GM12865 (cell line): ENCODE measurements at regions not wholly inside any gene's neighbourhood (a gene's known extent, or its start where the extent isn't known, plus 50 kb on each side); places are given as distances from the start of the nearest gene placed in this dataset.

Experiments used
- DNase-seq: peaks from one replicate; pipeline ENCODE4 v3.0.0; 2010; ENCODE audit warnings: low read depth
- H3K4me3 ChIP-seq: 2 replicates; pipeline ENCODE4 v1.5.1; 2011; ENCODE audit warnings: mild to moderate bottlenecking, low read depth, low read length, control low read depth
- TF ChIP-seq, protein P1 (sequence below): IDR thresholded peaks from 2 replicates; pipeline ENCODE4 v1.5.1; 2011; ENCODE audit warnings: low read length, control low read depth, low read depth, inconsistent platforms; ENCODE audit not compliant: insufficient read depth; ENCODE audit errors: missing control alignments

DNA sequence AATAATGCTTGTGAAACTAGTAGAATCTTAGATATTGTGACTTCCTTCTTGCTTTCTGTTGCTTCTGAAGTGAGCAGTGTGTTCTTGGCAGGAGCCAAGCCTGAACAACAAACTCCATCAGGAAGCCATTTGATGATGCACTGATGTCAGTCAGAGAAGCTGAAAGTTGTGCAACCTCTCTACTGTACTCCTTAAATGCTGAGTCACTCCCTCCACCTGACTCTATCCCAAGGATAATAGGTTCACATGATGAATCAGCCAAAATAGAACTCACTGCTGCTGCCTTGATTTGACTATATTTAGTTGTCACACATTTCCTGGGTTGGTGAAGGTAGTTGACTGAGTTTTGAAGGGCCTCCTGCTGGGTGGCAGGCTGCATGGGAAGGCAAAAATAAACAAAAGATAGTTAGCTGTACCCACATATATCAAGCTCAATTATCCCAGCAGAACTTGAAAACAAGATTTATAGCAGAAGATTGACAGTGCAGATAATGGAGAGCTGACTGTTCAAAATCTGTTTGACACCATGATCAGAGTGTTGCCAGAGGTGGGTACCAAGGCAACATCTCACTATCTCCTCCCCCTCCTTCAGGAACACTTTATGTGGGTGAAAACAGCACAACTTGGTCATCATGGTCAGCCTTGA is 328.4 kb upstream of the DPH6 start:
- no peak overlapping the region for H3K4me3 ChIP-seq
- DNase-seq, result no peak
- TF ChIP-seq, protein P1, sequence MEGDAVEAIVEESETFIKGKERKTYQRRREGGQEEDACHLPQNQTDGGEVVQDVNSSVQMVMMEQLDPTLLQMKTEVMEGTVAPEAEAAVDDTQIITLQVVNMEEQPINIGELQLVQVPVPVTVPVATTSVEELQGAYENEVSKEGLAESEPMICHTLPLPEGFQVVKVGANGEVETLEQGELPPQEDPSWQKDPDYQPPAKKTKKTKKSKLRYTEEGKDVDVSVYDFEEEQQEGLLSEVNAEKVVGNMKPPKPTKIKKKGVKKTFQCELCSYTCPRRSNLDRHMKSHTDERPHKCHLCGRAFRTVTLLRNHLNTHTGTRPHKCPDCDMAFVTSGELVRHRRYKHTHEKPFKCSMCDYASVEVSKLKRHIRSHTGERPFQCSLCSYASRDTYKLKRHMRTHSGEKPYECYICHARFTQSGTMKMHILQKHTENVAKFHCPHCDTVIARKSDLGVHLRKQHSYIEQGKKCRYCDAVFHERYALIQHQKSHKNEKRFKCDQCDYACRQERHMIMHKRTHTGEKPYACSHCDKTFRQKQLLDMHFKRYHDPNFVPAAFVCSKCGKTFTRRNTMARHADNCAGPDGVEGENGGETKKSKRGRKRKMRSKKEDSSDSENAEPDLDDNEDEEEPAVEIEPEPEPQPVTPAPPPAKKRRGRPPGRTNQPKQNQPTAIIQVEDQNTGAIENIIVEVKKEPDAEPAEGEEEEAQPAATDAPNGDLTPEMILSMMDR, result no peak

DNA sequence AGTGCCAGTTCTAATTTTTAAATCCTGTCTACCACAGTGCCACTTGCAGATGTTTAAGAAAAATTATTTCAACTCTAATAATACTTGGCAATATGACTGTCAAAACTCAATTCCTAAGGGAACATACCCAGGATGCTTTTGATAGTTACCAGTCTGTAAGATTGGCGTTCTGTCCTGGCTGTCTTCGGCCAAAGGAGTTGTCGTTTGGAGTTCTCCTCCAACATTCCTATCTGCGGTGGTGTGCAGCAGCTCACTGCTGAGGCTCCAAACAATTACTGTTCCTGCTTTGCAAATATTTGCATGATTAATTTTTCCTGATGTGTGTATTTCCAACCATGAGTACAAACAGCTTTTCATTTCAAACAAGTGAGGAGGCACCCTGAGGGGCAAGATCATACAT is 330.8 kb upstream of the DPH6 start:
- no peak overlapping the region for H3K4me3 ChIP-seq
- TF ChIP-seq, protein P1, result no peak
- DNase-seq, result no peak

DNA sequence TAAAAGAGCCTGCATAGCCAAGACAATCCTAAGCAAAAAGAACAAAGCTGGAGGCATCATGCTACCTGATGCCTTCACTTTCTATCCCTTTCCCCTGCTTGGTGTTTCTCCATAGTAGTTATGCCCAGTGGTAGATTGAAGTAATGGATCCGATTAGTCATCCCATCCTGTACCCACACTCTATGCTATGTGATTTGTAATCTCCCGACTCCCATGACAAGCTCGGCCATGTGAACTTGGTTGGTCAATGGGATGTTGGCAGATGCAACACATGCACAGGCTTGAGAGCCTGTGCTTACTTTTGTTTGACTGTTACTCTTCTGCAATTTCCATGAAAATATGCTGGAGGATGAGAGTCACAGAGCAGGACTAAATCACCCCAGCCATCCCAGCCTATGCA is 334.9 kb upstream of the DPH6 start:
- H3K4me3 ChIP-seq, result no peak overlapping the region
- TF ChIP-seq, protein P1, result no peak
- no peak for DNase-seq

DNA sequence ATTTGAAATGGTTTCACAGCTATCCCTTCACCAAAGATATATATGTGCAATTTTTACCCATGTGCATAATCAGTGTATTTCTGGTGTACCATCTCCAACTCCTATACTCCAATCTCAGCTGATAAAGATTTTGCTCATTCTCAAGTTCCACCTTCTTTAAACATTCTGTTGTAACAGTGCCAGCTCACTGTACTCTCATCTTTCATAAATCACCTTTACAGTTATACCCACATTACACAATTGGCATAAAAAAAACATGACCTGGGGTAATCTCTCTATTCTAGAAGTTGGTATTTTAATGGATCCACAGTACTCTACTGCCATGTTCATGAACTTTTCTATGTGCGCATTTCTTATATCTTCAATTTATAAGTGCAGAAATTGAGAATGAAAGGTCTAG is 339.9 kb upstream of the DPH6 start:
- H3K4me3 ChIP-seq, result no peak overlapping the region
- DNase-seq, result no peak
- TF ChIP-seq, protein P1, result no peak

DNA sequence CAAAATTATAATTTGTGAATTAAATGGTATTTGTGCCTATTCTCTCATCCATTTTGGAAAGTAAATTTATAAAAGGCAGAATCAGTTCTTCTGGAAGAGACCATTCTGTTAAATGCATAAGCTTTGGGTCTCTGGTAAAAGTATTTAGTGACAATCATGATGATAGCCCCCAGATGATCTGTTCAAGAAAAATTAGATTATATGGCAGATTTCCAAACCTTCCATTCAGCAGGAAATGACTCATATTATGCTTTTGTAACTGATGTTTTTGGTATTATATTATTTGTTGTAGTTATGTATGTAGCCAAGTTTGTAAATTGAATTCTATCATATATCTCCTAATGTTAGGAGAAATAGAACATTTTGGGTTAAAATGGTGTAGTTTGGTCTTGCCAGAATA is 340.8 kb upstream of the DPH6 start:
- no peak for DNase-seq
- TF ChIP-seq, protein P1, result no peak
- no peak overlapping the region for H3K4me3 ChIP-seq

DNA sequence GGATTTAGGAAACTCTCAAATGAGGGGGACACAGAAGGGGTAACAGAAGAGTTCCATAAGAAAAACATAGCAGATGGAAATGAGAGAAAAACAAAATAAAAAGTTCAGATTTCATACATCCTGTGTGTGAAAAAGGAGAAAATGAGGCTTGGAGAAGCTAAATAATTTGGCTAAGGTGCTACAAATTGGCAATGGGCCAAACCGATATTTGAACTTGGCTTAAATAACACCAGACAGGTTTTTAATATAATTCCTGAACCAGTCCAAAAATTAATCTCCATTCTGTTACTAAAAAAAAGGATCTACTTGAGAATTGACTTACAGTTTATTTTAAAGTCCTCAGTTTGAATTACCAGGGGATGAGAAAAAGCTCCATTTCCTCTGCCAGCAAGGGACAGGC is 342.9 kb upstream of the DPH6 start:
- TF ChIP-seq, protein P1, result no peak
- no peak for DNase-seq
- H3K4me3 ChIP-seq, result no peak overlapping the region

DNA sequence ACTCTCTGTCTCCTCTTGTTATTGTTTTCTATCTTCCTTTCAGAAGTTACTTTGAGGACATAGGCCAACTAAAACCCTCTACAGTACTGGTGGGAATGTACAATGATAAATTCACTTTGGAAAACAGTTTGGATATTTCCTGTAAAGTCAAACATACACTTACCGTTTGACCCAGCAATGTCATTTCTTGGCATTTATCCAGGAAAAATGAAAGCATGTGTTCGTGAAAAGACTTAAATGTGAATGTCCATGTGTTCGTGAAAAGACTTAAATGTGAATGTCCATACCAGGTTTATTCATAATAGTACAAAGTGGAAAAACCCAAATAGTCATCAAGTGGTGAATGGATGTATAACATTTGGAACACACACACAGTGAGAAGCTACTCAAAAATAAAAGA is 361.5 kb upstream of the DPH6 start:
- no peak overlapping the region for H3K4me3 ChIP-seq
- TF ChIP-seq, protein P1, result no peak
- DNase-seq, result no peak
